SIG-M5 treated with dmso at 0.1 percent for 504 hours (cell line): ENCODE measurements at regions not wholly inside any gene's neighbourhood (a gene's known extent, or its start where the extent isn't known, plus 50 kb on each side); places are given as distances from the start of the nearest gene placed in this dataset.
A peak's percentile ranks its signal among the peaks of the same experiment; 100 is the strongest.

Experiments used
- DNase-seq: peaks from one replicate; lab custom pipeline; 2025; ENCODE audit not compliant: unreplicated experiment; lab: John Stamatoyannopoulos, UW

- no peak for DNase-seq
Measured at GRCh38 chr10:105807935-105808587, 1167.0 kb downstream of the SORCS3 start.

- DNase-seq, result no peak
Measured at GRCh38 chr10:105803206-105803605, 1162.1 kb downstream of the SORCS3 start.

- no peak for DNase-seq
Measured at GRCh38 chr10:105800641-105801040, 1159.6 kb downstream of the SORCS3 start.

GRCh38 chr10:105798328-105798889, 1157.3 kb downstream of the SORCS3 start:
- no peak for DNase-seq

- DNase-seq, result peak; percentile 50
Measured at GRCh38 chr10:105797234-105797890, 1156.3 kb downstream of the SORCS3 start.

GRCh38 chr10:105793071-105793470, 1152.0 kb downstream of the SORCS3 start:
- DNase-seq, result no peak

- DNase-seq, result no peak
Measured at GRCh38 chr10:105785721-105786120, 1144.6 kb downstream of the SORCS3 start.

- no peak for DNase-seq
Measured at GRCh38 chr10:105783936-105784483, 1142.9 kb downstream of the SORCS3 start.

- no peak for DNase-seq
Measured at GRCh38 chr10:105774881-105775280, 1133.8 kb downstream of the SORCS3 start.

GRCh38 chr10:105774351-105774750, 1133.3 kb downstream of the SORCS3 start:
- no peak for DNase-seq

GRCh38 chr10:105770524-105771212, 1129.6 kb downstream of the SORCS3 start:
- no peak for DNase-seq

- DNase-seq, result no peak
Measured at GRCh38 chr10:105769248-105770184, 1128.4 kb downstream of the SORCS3 start.

GRCh38 chr10:105763611-105764010, 1122.5 kb downstream of the SORCS3 start:
- no peak for DNase-seq

- DNase-seq, result no peak
Measured at GRCh38 chr10:105761576-105762260, 1120.6 kb downstream of the SORCS3 start.

- DNase-seq, result no peak
Measured at GRCh38 chr10:105759669-105760068, 1118.6 kb downstream of the SORCS3 start.

GRCh38 chr10:105758209-105758998, 1117.3 kb downstream of the SORCS3 start:
- no peak for DNase-seq

GRCh38 chr10:105757302-105757701, 1116.2 kb downstream of the SORCS3 start:
- no peak for DNase-seq

GRCh38 chr10:105756386-105756785, 1115.3 kb downstream of the SORCS3 start:
- no peak for DNase-seq

- no peak for DNase-seq
Measured at GRCh38 chr10:105751688-105752087, 1110.6 kb downstream of the SORCS3 start.
